B cell (primary cell): ENCODE measurements at regions not wholly inside any gene's neighbourhood (a gene's known extent, or its start where the extent isn't known, plus 50 kb on each side); places are given as distances from the start of the nearest gene placed in this dataset.
"Not testable (repeated sequence)": the region's sequence is repeated elsewhere in the genome, so short reads cannot be mapped to it uniquely, and the experiment has no call there.

Experiments used
- ATAC-seq: fragments of 200-7000 bp; cut with Tn5 transposase; one replicate; pipeline ENCODE4 v1.10.0; 2021; ENCODE audit warnings: low read depth, mild to moderate bottlenecking, moderate number of reproducible peaks, moderate library complexity
- CTCF ChIA-PET: fragments of 350-600 bp; sonication (Branson Sonifier 250); formaldehyde crosslinking; loops from one replicate; lab custom pipeline; 2021; ENCODE audit warnings: antibody characterized with exemption, inconsistent platforms; lab: Charles Lee
- POLR2A ChIA-PET: fragments of 350-600 bp; sonication (Branson Sonifier 250); formaldehyde crosslinking; loops from one replicate; lab custom pipeline; 2021; ENCODE audit warnings: antibody characterized with exemption; lab: Charles Lee
- DNase-seq: peaks from one replicate; pipeline ENCODE4 v3.0.0; 2013
- H2AFZ ChIP-seq: 2 replicates; pipeline ENCODE4 v1.6.1; 2012; ENCODE audit warnings: mild to moderate bottlenecking, low read depth, low read length; ENCODE audit not compliant: insufficient read depth, poor library complexity, severe bottlenecking
- H3K27ac ChIP-seq, 2 donors: 1 replicate in 1 of 2; 2 replicates in 1 of 2; pipeline ENCODE4 v1.5.1; 2012 to 2013; ENCODE audit warnings: low read length in 2 of 2, mild to moderate bottlenecking in 2 of 2, moderate library complexity in 1 of 2
- H3K27me3 ChIP-seq, 4 experiments: fragments of 200-600 bp in 1 of 4; sonication (generic) in 1 of 4; replicated peaks in 1 of 4; 1 replicate in 2 of 4; 2 replicates in 2 of 4; pipeline versions ENCODE4 v1.6.1 to v1.7.0; 2013 to 2016; ENCODE audit warnings: low read length in 3 of 4, mild to moderate bottlenecking in 2 of 4, mixed read lengths in 1 of 4, moderate library complexity in 1 of 4; ENCODE audit not compliant: insufficient read depth in 4 of 4, control insufficient read depth in 3 of 4; ENCODE audit errors: control extremely low read depth in 1 of 4
- H3K36me3 ChIP-seq, 2 experiments: replicated peaks in 1 of 2; 1 replicate in 1 of 2; 2 replicates in 1 of 2; pipeline versions ENCODE4 v1.6.1 to v1.7.1; 2013; ENCODE audit warnings: low read length in 1 of 2; ENCODE audit not compliant: insufficient read depth in 2 of 2, control insufficient read depth in 1 of 2; ENCODE audit errors: control extremely low read depth in 1 of 2, extremely low read depth in 1 of 2
- H3K4me1 ChIP-seq, 2 donors: fragments of 200-600 bp in 1 of 2; sonication (generic) in 1 of 2; 1 replicate in 1 of 2; 2 replicates in 1 of 2; pipeline versions ENCODE4 v1.5.1 to v1.6.1; 2013 to 2017; ENCODE audit warnings: low read length in 2 of 2; ENCODE audit not compliant: control insufficient read depth in 2 of 2, insufficient read depth in 2 of 2
- H3K4me2 ChIP-seq: replicated peaks from 2 replicates; pipeline ENCODE3; 2012; ENCODE audit warnings: mild to moderate bottlenecking, low read depth, low read length; ENCODE audit not compliant: poor library complexity, severe bottlenecking
- H3K4me3 ChIP-seq, 5 experiments: fragments of 200-600 bp in 1 of 5; sonication (generic) in 1 of 5; 1 replicate in 3 of 5; 2 replicates in 2 of 5; pipeline versions ENCODE4 v1.5.1 to v1.7.0; 2011 to 2016; ENCODE audit warnings: low read length in 4 of 5, mild to moderate bottlenecking in 4 of 5, low read depth in 2 of 5, control low read depth in 1 of 5, moderate library complexity in 1 of 5; ENCODE audit not compliant: insufficient read depth in 1 of 5; ENCODE audit errors: control extremely low read depth in 1 of 5, extremely low read depth in 1 of 5
- H3K79me2 ChIP-seq: fragments of 200-600 bp; sonication (generic); one replicate; pipeline ENCODE4 v1.6.0; 2016; ENCODE audit warnings: low read length; ENCODE audit not compliant: control insufficient read depth, insufficient read depth
- H3K9ac ChIP-seq: fragments of 200-600 bp; sonication (generic); 2 replicates; pipeline ENCODE4 v1.6.1; 2017; ENCODE audit warnings: mild to moderate bottlenecking, low read length, moderate library complexity
- H3K9me3 ChIP-seq, 3 donors: one replicate each; pipeline versions ENCODE4 v1.6.1 to v1.7.1; 2013; ENCODE audit warnings: low read length in 2 of 3; ENCODE audit not compliant: control insufficient read depth in 2 of 3, insufficient read depth in 1 of 3; ENCODE audit errors: control extremely low read depth in 1 of 3
- H4K20me1 ChIP-seq: 2 replicates; pipeline ENCODE4 v1.6.0; 2012; ENCODE audit warnings: mild to moderate bottlenecking, low read length; ENCODE audit not compliant: insufficient read depth, control insufficient read depth, poor library complexity, severe bottlenecking
- H3K27ac Mint-ChIP-seq: one replicate; pipeline ENCODE4 v1.8.0; 2021; ENCODE audit warnings: mixed read lengths
- H3K27me3 Mint-ChIP-seq: one replicate; pipeline ENCODE4 v1.8.0; 2021; ENCODE audit warnings: mixed read lengths
- H3K4me1 Mint-ChIP-seq: one replicate; pipeline ENCODE4 v1.8.0; 2021; ENCODE audit warnings: mixed read lengths
- H3K4me3 Mint-ChIP-seq: one replicate; pipeline ENCODE4 v1.8.0; 2021; ENCODE audit warnings: mixed read lengths
- H3K9me3 Mint-ChIP-seq: one replicate; pipeline ENCODE4 v1.8.0; 2022; ENCODE audit warnings: mixed read lengths; ENCODE audit not compliant: insufficient read depth
- CTCF ChIP-seq: fragments of 200-600 bp; IDR thresholded peaks from one replicate; pipeline ENCODE4 v1.8.0; 2022; ENCODE audit warnings: antibody characterized with exemption, mild to moderate bottlenecking
- EZH2 ChIP-seq: IDR thresholded peaks from 2 replicates; pipeline ENCODE4 v1.6.1; 2012; ENCODE audit warnings: borderline replicate concordance, low read depth, mild to moderate bottlenecking, moderate library complexity, low read length; ENCODE audit not compliant: insufficient read depth, poor library complexity, severe bottlenecking
- WGBS: methylation state at CpG from one replicate; pipeline ENCODE4 v1.1.5; 2013; ENCODE audit warnings: missing lambda C conversion rate; ENCODE audit not compliant: insufficient coverage; 5-methylcytosine and 5-hydroxymethylcytosine counted together
- intact Hi-C: fragments of 100-400 bp; cut with micrococcal nuclease; formaldehyde crosslinking; loops from one replicate; pipeline ENCODE4 v1.10.0; 2022

- CTCF ChIA-PET, result no interaction called here
- TF ChIP-seq EZH2 (no peak), CTCF (no peak)
- Histone ChIP-seq H3K79me2 (no peaks in the 10 kb centered on the region), H4K20me1 (no peaks in the 10 kb centered on the region), H3K4me3 (no peak overlapping the region), H3K4me2 (no peak overlapping the region), H3K36me3 (no peaks in the 10 kb centered on the region), H3K27ac (no peak overlapping the region), H3K27me3 (no peaks in the 10 kb centered on the region), H2AFZ (no peak overlapping the region), H3K9ac (no peak overlapping the region), H3K4me1 (no peaks in the 10 kb centered on the region), H3K9me3 (peaks cover 0 to 2% (median 0%) of the 10 kb centered on the region in 3 donors)
- no peak for ATAC-seq
- Mint-ChIP-seq H3K9me3 (no peaks in the 10 kb centered on the region), H3K4me3 (no peak overlapping the region), H3K27me3 (no peaks in the 10 kb centered on the region), H3K27ac (no peak overlapping the region), H3K4me1 (no peaks in the 10 kb centered on the region)
- no CpG with 5 or more reads among the region's 3 CpGs for WGBS
- intact Hi-C loops, result no loop called here
- POLR2A ChIA-PET, result no interaction called here
- no peak for DNase-seq
Observed at GRCh38 chr1:83123019-83123418, 875.9 kb downstream of the TTLL7 start.

- Histone ChIP-seq H3K27ac (no peak overlapping the region), H4K20me1 (no peaks in the 10 kb centered on the region), H3K36me3 (no peaks in the 10 kb centered on the region), H2AFZ (no peak overlapping the region), H3K4me3 (no peak overlapping the region), H3K4me1 (no peaks in the 10 kb centered on the region), H3K27me3 (no peaks in the 10 kb centered on the region), H3K9me3 (no peaks in the 10 kb centered on the region), H3K9ac (no peak overlapping the region), H3K4me2 (no peak overlapping the region), H3K79me2 (no peaks in the 10 kb centered on the region)
- intact Hi-C loops, result no loop called here
- DNase-seq, result no peak
- no peak for ATAC-seq
- CTCF ChIA-PET, result no interaction called here
- WGBS, result 100% methylated on average over 2 of the region's 4 CpGs
- Mint-ChIP-seq H3K4me3 (no peak overlapping the region), H3K27ac (no peak overlapping the region), H3K9me3 (peaks cover 2% of the 10 kb centered on the region), H3K4me1 (no peaks in the 10 kb centered on the region), H3K27me3 (no peaks in the 10 kb centered on the region)
- TF ChIP-seq CTCF (no peak), EZH2 (no peak)
- POLR2A ChIA-PET, result no interaction called here
Observed at GRCh38 chr1:83118472-83118871, 880.5 kb downstream of the TTLL7 start.

GRCh38 chr1:83117030-83117429, 881.9 kb downstream of the TTLL7 start:
- H3K4me3 ChIP-seq, H3K27ac ChIP-seq, ATAC-seq, H3K4me1 ChIP-seq, H3K27me3 ChIP-seq, H3K27me3 Mint-ChIP-seq, H3K9me3 Mint-ChIP-seq, H3K27ac Mint-ChIP-seq, POLR2A ChIA-PET, H2AFZ ChIP-seq, H3K9me3 ChIP-seq, H3K36me3 ChIP-seq, H4K20me1 ChIP-seq, H3K9ac ChIP-seq, intact Hi-C loops, CTCF ChIA-PET, H3K79me2 ChIP-seq, H3K4me1 Mint-ChIP-seq, DNase-seq, H3K4me3 Mint-ChIP-seq, H3K4me2 ChIP-seq: not testable (repeated sequence)
- WGBS, result no CpG with 5 or more reads among the region's 4 CpGs
